Suprapubic skin (tissue), 4 donors: ENCODE measurements at regions not wholly inside any gene's neighbourhood (a gene's known extent, or its start where the extent isn't known, plus 50 kb on each side); places are given as distances from the start of the nearest gene placed in this dataset.

Experiments used
- DNase-seq, 2 donors: peaks; one replicate each; pipeline ENCODE4 v3.0.0-alpha.2; 2019; ENCODE audit warnings: low spot score in 2 of 2
- H3K27ac ChIP-seq: fragments of 200-600 bp; sonication (generic); one replicate; pipeline ENCODE4 v1.5.1; 2019
- H3K27me3 ChIP-seq: fragments of 200-600 bp; sonication (generic); one replicate; pipeline ENCODE4 v1.5.1; 2019
- H3K36me3 ChIP-seq: fragments of 200-600 bp; sonication (generic); one replicate; pipeline ENCODE4 v1.5.1; 2019
- H3K4me1 ChIP-seq: fragments of 200-600 bp; sonication (generic); one replicate; pipeline ENCODE4 v1.5.1; 2019
- H3K4me3 ChIP-seq: fragments of 200-600 bp; sonication (generic); one replicate; pipeline ENCODE4 v1.5.1; 2019; ENCODE audit warnings: mild to moderate bottlenecking
- H3K9me3 ChIP-seq: fragments of 200-600 bp; sonication (generic); one replicate; pipeline ENCODE4 v1.5.1; 2019
- EP300 ChIP-seq: sonication (generic); formaldehyde crosslinking; IDR thresholded peaks from one replicate; pipeline ENCODE4 v1.6.1; 2017; ENCODE audit warnings: antibody characterized with exemption
- POLR2A ChIP-seq, 2 donors: fragments of 450-650 bp; IDR thresholded peaks; one replicate each; pipeline ENCODE4 v1.6.1; 2017; ENCODE audit warnings: antibody characterized with exemption in 2 of 2, mild to moderate bottlenecking in 2 of 2, moderate library complexity in 2 of 2
- POLR2AphosphoS5 ChIP-seq, 3 donors: sonication (generic); formaldehyde crosslinking; IDR thresholded peaks; one replicate each; pipeline ENCODE4 v1.6.1; 2017; ENCODE audit warnings: antibody characterized with exemption in 3 of 3
- WGBS: methylation state at CpG from one replicate; pipeline ENCODE4 v1.1.5; 2018; 5-methylcytosine and 5-hydroxymethylcytosine counted together
- TF ChIP-seq, protein P1 (sequence below), 2 donors: fragments of 200-600 bp in 1 of 2; fragments of 450-650 bp in 1 of 2; sonication (generic) in 1 of 2; IDR thresholded peaks; one replicate each; pipeline ENCODE4 v1.5.1; 2016 to 2019; ENCODE audit warnings: antibody characterized with exemption in 2 of 2, mild to moderate bottlenecking in 1 of 2, moderate library complexity in 1 of 2

DNA sequence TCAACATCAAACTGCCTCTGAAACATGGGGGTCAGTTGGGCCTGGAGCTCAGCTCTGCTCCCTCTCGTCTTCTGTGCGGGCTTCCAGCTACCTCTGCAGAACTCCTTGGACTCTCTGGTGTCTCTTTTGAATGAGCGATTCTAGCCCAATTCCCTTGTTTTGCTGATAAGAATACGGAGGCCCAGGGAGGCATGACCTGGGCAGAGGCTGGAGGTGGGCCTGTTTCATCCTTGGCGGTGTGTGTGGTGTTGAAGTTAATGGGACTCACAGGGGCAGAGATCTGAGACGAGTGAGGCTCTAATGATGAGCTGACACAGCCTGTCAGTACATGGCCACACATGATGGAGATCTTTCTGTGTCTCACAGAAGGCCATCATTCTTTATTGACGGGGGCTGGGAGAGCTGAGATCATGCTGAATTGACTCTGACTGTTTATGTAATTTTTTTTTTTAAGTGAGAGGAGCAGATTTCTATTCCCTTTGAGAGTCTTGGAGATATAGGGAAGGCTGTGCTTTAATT lies 134.5 kb downstream of the URB2 start:
- no peak for DNase-seq
- Histone ChIP-seq H3K27me3 (no peaks in the 10 kb centered on the region), H3K4me1 (no peaks in the 10 kb centered on the region), H3K27ac (no peak overlapping the region), H3K9me3 (peaks cover 9% of the 10 kb centered on the region), H3K36me3 (no peaks in the 10 kb centered on the region), H3K4me3 (no peak overlapping the region)
- 94% methylated on average over 7 of the region's 7 CpGs for WGBS
- TF ChIP-seq POLR2AphosphoS5 (IDR thresholded peaks at IDR 0.05) = no peak
- no peak for TF ChIP-seq POLR2A (IDR thresholded peaks at IDR 0.05)
- no peak for TF ChIP-seq EP300
- TF ChIP-seq, protein P1, sequence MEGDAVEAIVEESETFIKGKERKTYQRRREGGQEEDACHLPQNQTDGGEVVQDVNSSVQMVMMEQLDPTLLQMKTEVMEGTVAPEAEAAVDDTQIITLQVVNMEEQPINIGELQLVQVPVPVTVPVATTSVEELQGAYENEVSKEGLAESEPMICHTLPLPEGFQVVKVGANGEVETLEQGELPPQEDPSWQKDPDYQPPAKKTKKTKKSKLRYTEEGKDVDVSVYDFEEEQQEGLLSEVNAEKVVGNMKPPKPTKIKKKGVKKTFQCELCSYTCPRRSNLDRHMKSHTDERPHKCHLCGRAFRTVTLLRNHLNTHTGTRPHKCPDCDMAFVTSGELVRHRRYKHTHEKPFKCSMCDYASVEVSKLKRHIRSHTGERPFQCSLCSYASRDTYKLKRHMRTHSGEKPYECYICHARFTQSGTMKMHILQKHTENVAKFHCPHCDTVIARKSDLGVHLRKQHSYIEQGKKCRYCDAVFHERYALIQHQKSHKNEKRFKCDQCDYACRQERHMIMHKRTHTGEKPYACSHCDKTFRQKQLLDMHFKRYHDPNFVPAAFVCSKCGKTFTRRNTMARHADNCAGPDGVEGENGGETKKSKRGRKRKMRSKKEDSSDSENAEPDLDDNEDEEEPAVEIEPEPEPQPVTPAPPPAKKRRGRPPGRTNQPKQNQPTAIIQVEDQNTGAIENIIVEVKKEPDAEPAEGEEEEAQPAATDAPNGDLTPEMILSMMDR (IDR thresholded peaks at IDR 0.05) = no peak

DNA sequence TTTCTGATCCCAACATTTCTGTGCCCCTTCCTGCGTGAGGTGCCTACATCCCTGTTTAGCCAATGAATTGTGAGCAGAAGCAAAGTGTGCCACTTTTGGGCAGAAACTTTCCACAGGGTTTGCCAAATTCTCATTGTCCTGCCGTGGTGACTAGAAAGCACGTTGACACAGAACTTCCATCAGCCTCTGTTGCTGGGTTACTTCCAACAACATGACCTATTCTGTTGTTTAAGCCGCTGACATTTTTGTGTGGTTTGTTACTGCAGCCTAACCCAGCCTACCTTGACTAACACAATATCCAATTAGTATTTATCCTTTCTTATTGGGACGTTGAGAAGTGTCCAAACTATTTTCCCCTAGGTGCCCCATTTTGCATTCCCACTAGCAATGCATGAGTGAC lies 136.8 kb downstream of the URB2 start:
- Histone ChIP-seq H3K27ac (no peak overlapping the region), H3K4me1 (no peaks in the 10 kb centered on the region), H3K9me3 (peaks cover under 1% of the 10 kb centered on the region), H3K4me3 (no peak overlapping the region), H3K27me3 (peaks cover 6% of the 10 kb centered on the region), H3K36me3 (no peaks in the 10 kb centered on the region)
- TF ChIP-seq EP300 (no peak), POLR2AphosphoS5 (IDR thresholded peaks at IDR 0.05) (no peak), POLR2A (IDR thresholded peaks at IDR 0.05) (no peak)
- TF ChIP-seq, protein P1 (IDR thresholded peaks at IDR 0.05) = no peak
- WGBS = 75% methylated on average over 5 of the region's 5 CpGs
- DNase-seq = no peak

DNA sequence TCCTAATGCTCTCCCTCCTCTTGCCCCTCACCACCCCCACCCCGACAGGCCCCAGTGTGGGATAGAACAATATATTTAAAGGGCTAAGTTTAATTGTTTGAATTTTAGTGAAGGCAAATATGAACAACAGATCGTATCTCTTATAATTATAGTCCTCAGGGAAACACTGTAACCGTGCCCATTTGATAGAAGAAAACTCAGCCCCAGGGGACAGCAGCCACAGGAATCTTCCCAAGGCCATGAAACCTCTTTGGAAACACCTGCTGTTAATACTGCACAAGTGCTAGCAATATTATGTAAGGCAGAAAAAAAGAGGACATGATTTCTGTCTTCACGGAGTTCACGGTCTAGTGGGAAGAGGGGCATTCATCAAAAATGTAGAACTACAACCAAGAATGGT lies 142.2 kb downstream of the URB2 start:
- H3K4me1 ChIP-seq = no peaks in the 10 kb centered on the region
- H3K36me3 ChIP-seq = no peaks in the 10 kb centered on the region
- no peak overlapping the region for H3K4me3 ChIP-seq
- TF ChIP-seq POLR2AphosphoS5 (IDR thresholded peaks at IDR 0.05) = no peak
- TF ChIP-seq EP300 = no peak
- no peak for TF ChIP-seq POLR2A (IDR thresholded peaks at IDR 0.05)
- TF ChIP-seq, protein P1 (IDR thresholded peaks at IDR 0.05) = no peak
- DNase-seq = no peak
- no peaks in the 10 kb centered on the region for H3K9me3 ChIP-seq
- 58% methylated on average over 5 of the region's 5 CpGs for WGBS
- H3K27ac ChIP-seq = no peak overlapping the region
- peaks cover 21% of the 10 kb centered on the region for H3K27me3 ChIP-seq

DNA sequence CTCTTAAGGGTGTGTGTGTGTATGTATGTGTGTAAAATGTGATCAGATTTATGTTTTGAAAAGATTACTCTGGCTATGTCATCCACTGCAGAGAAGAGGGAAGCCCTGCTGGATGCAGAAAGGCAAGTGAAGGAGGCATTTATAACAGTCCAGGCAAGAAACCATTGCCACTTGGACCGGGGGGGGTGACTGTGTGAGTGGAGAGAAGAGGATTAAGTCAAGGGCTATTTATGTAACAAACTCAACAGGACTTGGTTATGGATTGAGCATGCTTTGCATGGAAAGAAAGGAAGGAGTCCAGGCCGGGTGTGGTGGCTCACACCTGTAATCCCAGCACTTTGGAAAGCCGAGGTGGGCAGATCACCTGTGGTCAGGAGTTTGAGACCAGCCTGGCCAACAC lies 143.0 kb downstream of the URB2 start:
- no peak overlapping the region for H3K27ac ChIP-seq
- no peaks in the 10 kb centered on the region for H3K4me1 ChIP-seq
- 89% methylated on average over 3 of the region's 3 CpGs for WGBS
- TF ChIP-seq, protein P1 (IDR thresholded peaks at IDR 0.05) = no peak
- TF ChIP-seq POLR2AphosphoS5 (IDR thresholded peaks at IDR 0.05) (no peak), EP300 (no peak), POLR2A (IDR thresholded peaks at IDR 0.05) (no peak)
- H3K36me3 ChIP-seq = no peaks in the 10 kb centered on the region
- DNase-seq = no peak
- peaks cover 21% of the 10 kb centered on the region for H3K27me3 ChIP-seq
- H3K4me3 ChIP-seq = no peak overlapping the region
- no peaks in the 10 kb centered on the region for H3K9me3 ChIP-seq

DNA sequence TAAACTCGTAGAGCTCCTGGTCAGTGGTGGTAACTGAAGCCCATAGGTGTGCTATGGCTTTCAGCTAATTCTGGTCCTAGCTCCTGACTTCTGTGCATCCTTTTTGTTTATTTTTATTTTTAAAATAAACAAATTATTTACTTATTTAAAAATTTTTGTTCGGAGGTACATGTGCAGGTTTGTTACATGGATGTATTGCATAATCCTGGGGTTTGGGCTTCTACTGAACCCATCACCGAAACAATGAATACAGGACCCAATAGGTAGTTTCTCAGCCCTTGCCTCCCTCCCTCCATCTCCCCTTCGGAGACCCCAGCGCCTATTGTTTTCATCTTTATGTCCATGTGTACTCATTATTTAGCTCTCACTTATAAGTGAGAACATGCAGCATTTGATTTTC lies 143.8 kb downstream of the URB2 start:
- no peak for DNase-seq

More for the DNA sequence above, 143.8 kb downstream of the URB2 start:
- TF ChIP-seq, protein P1 (IDR thresholded peaks at IDR 0.05) = no peak
- no peak for TF ChIP-seq POLR2A (IDR thresholded peaks at IDR 0.05)
- no peak for TF ChIP-seq EP300
- TF ChIP-seq POLR2AphosphoS5 (IDR thresholded peaks at IDR 0.05) = no peak
- no peaks in the 10 kb centered on the region for H3K9me3 ChIP-seq
- 87% methylated on average over 5 of the region's 5 CpGs for WGBS
- H3K36me3 ChIP-seq = no peaks in the 10 kb centered on the region
- no peak overlapping the region for H3K27ac ChIP-seq
- no peak overlapping the region for H3K4me3 ChIP-seq
- no peaks in the 10 kb centered on the region for H3K4me1 ChIP-seq
- H3K27me3 ChIP-seq = peaks cover 21% of the 10 kb centered on the region
